ENCODE measurements at regions not wholly inside any gene's neighbourhood (a gene's known extent, or its start where the extent isn't known, plus 50 kb on each side); places are given as distances from the start of the nearest gene placed in this dataset.

DNA sequence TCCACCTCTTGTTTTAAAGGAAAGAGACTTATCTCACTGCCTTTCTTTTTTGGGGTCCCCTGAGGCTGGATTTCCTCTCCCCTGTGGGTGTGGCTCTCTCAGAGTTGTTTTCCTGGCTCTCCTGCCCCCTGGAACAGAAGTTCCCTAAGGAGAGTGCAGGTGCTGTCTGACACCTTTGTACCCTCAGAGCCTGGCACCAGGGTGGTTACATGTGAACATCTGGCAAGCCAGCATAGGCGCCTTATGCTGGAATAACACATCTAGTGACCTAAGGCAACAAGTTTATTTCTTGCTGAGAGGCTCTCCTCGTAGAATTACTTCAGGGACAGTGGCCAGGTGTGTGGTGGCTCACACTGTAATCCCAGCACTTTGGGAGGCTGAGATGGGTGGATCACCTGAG, 172.9 kb upstream of the PTCH1 start:
- TF ChIP-seq GATA3 (IDR thresholded peaks at IDR 0.05; ENCODE audit: low read depth, low read length) (no peak), GATA2 (IDR thresholded peaks at IDR 0.05; ENCODE audit: low read depth, low read length) (no peak)

Data from SH-SY5Y (cell line).